B cell (primary cell): ENCODE measurements at regions not wholly inside any gene's neighbourhood (a gene's known extent, or its start where the extent isn't known, plus 50 kb on each side); places are given as distances from the start of the nearest gene placed in this dataset.

ENCODE experiments used
- EZH2 ChIP-seq: IDR thresholded peaks from 2 replicates; pipeline ENCODE4 v1.6.1; 2012; ENCODE audit warnings: borderline replicate concordance, low read depth, mild to moderate bottlenecking, moderate library complexity, low read length; ENCODE audit not compliant: insufficient read depth, poor library complexity, severe bottlenecking
- TF ChIP-seq, protein P1 (sequence below): fragments of 200-600 bp; IDR thresholded peaks from one replicate; pipeline ENCODE4 v1.8.0; 2022; ENCODE audit warnings: antibody characterized with exemption, mild to moderate bottlenecking

DNA sequence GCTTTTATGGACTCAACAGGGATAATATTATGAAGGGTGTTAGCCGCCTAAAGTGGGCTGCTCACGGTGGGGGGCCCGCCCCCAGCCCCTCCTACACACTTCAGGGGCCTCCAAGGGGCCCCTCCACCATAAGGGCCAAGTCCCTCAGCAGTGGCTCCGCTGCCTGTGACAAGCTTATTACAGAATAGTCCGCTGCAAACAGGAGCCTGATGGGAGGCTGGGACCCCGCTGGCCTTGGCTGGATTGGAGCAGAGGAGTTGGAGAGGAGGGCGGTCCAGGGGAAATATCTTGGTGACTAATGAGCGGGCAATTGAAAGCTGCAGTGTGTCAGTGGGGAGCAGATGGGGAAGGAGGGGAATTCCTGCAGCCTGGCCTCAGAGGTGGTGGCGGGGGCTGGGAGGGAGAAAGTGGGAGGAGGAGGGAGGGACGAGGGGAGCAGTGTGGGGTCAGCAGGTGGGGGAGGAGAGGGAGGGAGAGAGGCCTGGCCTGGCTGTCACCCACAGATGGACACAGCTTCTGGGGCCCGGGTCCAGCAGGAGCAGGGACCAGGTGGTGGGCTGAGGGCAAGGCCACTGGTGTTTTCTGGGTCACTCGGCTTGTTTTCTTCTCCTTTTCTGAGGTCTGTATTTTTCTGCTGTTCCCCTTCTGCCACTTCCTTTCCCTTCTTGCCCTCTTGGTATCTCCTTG is 57.6 kb upstream of the FOXP4 start:
- TF ChIP-seq, protein P1, sequence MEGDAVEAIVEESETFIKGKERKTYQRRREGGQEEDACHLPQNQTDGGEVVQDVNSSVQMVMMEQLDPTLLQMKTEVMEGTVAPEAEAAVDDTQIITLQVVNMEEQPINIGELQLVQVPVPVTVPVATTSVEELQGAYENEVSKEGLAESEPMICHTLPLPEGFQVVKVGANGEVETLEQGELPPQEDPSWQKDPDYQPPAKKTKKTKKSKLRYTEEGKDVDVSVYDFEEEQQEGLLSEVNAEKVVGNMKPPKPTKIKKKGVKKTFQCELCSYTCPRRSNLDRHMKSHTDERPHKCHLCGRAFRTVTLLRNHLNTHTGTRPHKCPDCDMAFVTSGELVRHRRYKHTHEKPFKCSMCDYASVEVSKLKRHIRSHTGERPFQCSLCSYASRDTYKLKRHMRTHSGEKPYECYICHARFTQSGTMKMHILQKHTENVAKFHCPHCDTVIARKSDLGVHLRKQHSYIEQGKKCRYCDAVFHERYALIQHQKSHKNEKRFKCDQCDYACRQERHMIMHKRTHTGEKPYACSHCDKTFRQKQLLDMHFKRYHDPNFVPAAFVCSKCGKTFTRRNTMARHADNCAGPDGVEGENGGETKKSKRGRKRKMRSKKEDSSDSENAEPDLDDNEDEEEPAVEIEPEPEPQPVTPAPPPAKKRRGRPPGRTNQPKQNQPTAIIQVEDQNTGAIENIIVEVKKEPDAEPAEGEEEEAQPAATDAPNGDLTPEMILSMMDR = no peak
- TF ChIP-seq EZH2 = no peak
